Heart right ventricle (tissue), 16 donors: ENCODE measurements at regions not wholly inside any gene's neighbourhood (a gene's known extent, or its start where the extent isn't known, plus 50 kb on each side); places are given as distances from the start of the nearest gene placed in this dataset.
A peak's percentile ranks its signal among the peaks of the same experiment; 100 is the strongest.

Experiments used
- ATAC-seq, 8 donors: fragments of 200-7000 bp; cut with Tn5 transposase; one replicate each; pipeline ENCODE4 v1.9.1; 2020; ENCODE audit warnings: mild to moderate bottlenecking in 8 of 8, moderate library complexity in 8 of 8, moderate number of reproducible peaks in 1 of 8
- DNase-seq, 2 donors: peaks; one replicate each; pipeline ENCODE4 v3.0.0-alpha.2; 2020
- H3K27ac ChIP-seq, 10 donors: fragments of 200-600 bp; sonication (generic) in 2 of 10; one replicate each; pipeline versions ENCODE4 v1.5.0 to v1.8.0; 2020 to 2022; ENCODE audit warnings: mild to moderate bottlenecking in 3 of 10
- H3K27me3 ChIP-seq, 7 donors: fragments of 200-600 bp; one replicate each; pipeline ENCODE4 v1.8.0; 2021 to 2022; ENCODE audit warnings: mild to moderate bottlenecking in 2 of 7
- H3K36me3 ChIP-seq, 9 donors: fragments of 200-600 bp; sonication (generic) in 1 of 9; one replicate each; pipeline versions ENCODE4 v1.5.0 to v1.8.0; 2020 to 2022; ENCODE audit warnings: mild to moderate bottlenecking in 2 of 9
- H3K4me1 ChIP-seq, 9 donors: fragments of 200-600 bp; sonication (generic) in 1 of 9; one replicate each; pipeline versions ENCODE4 v1.5.0 to v1.8.0; 2020 to 2022; ENCODE audit warnings: mild to moderate bottlenecking in 4 of 9
- H3K4me3 ChIP-seq, 10 donors: fragments of 200-600 bp; sonication (generic) in 2 of 10; one replicate each; pipeline versions ENCODE4 v1.5.0 to v1.8.0; 2020 to 2022; ENCODE audit warnings: mild to moderate bottlenecking in 7 of 10, moderate library complexity in 2 of 10
- H3K9me3 ChIP-seq, 11 donors: fragments of 200-600 bp in 10 of 11; sonication (generic) in 2 of 11; one replicate each; pipeline versions ENCODE4 v1.5.0 to v1.8.0; 2013 to 2022; ENCODE audit warnings: mild to moderate bottlenecking in 2 of 11, control low read depth in 1 of 11, moderate library complexity in 1 of 11
- WGBS, 2 donors: extraction: QIAGEN DNeasy Blood & Tissue Kit; methylation state at CpG; one replicate each; pipeline ENCODE4 v1.1.7; 2013; ENCODE audit warnings: inconsistent platforms in 1 of 2; 5-methylcytosine and 5-hydroxymethylcytosine counted together
- intact Hi-C, 10 donors: fragments of 100-400 bp; cut with DNase I; formaldehyde crosslinking; loops; one replicate each; pipeline versions ENCODE4 v1.11.1 to v1.14.2; 2022
- TF ChIP-seq, protein P1 (sequence below), 9 donors: fragments of 200-600 bp; sonication (generic) in 2 of 9; IDR thresholded peaks; one replicate each; pipeline versions ENCODE4 v1.5.0 to v1.8.0; 2021 to 2022; ENCODE audit warnings: antibody characterized with exemption in 9 of 9, mild to moderate bottlenecking in 5 of 9, moderate library complexity in 1 of 9
- donor health status: Arrhythmogenic right ventricular cardiomyopathy.
- donor health status: ischemic (EF 13 %, LVEDD 7.1; RV severe dilation, severe dysfunction).
- donor health status: healthy with polysubstance abuse.
- donor health status: DM: no; HTN: yes; CAD: no.
- donor health status: DM: no; HTN: no; CAD: no.
- donor health status: ischemic (EF 25% LVEDD 6.9; RV normal size, moderate dysfunction).
- donor health status: ischemic (EF 25% LVEDD 5.7; RV mildly dilated, moderate dysfunction).
- donor health status: healthy.
- donor health status: DM: yes; HTN: yes; CAD: no.
- donor health status: Ischemic cardiomyopathy.
- donor health status: ischemic (EF 35%, LVEDD 5.7; RV mildly dilated, moderate dysfunction).
- donor health status: nonischemic (EF 11% LVEDD 7.7; RV severe dilation, severe dysfunction).
- donor health status: DM: yes; HTN: yes; CAD: no.
- donor health status: PGD.
- donor health status: ischemic (EF 29% LVEDD 5.4; RV normal size, mild dysfunction).
- donor health status: nonischemic (EF 23%, LVEDD 6.1; RV moderate dilation, normal function).

GRCh38 chr5:68673823-68674180, 420.0 kb upstream of the SLC30A5 start:
- ATAC-seq (no peak), DNase-seq (no peak)
- 81 to 83% methylated on average over 6 of the region's 6 CpGs for WGBS, 2 donors
- H3K4me3 ChIP-seq: no peak overlapping the region
- TF ChIP-seq, protein P1, sequence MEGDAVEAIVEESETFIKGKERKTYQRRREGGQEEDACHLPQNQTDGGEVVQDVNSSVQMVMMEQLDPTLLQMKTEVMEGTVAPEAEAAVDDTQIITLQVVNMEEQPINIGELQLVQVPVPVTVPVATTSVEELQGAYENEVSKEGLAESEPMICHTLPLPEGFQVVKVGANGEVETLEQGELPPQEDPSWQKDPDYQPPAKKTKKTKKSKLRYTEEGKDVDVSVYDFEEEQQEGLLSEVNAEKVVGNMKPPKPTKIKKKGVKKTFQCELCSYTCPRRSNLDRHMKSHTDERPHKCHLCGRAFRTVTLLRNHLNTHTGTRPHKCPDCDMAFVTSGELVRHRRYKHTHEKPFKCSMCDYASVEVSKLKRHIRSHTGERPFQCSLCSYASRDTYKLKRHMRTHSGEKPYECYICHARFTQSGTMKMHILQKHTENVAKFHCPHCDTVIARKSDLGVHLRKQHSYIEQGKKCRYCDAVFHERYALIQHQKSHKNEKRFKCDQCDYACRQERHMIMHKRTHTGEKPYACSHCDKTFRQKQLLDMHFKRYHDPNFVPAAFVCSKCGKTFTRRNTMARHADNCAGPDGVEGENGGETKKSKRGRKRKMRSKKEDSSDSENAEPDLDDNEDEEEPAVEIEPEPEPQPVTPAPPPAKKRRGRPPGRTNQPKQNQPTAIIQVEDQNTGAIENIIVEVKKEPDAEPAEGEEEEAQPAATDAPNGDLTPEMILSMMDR (IDR thresholded peaks at IDR 0.05): no peak
- no peaks in the 10 kb centered on the region for H3K27me3 ChIP-seq
- H3K9me3 ChIP-seq: no peaks in the 10 kb centered on the region
- H3K4me1 ChIP-seq: peaks cover 0 to 11% (median 0%) of the 10 kb centered on the region in 9 donors
- H3K36me3 ChIP-seq: no peaks in the 10 kb centered on the region
- H3K27ac ChIP-seq: no peak overlapping the region
- intact Hi-C loops: no loop called here

DNA sequence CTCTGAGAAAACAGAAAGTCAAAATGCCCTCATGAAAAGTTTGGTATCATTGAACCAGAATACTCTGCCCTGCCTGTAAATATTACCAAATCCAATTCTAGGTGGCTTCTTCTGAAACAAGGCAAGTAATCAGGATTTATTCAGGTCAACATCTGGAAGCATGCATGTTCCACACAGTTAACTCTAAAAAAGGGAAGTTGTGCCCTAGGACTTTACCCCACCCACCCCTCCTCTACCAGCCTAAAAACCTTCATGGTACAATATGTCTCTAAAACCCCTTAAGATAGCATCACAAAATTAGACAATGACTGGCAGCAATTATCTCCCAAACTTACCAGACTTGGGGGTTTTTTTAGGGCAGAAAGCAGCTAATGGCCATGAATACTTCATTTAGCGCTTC, 414.8 kb upstream of the SLC30A5 start:
- DNase-seq: no peak
- ATAC-seq: no peak
- WGBS, 2 donors: 96 to 100% methylated on average over 1 of the region's 1 CpG
- intact Hi-C loops: no loop called here
- no peak overlapping the region for H3K4me3 ChIP-seq
- H3K27ac ChIP-seq: no peak overlapping the region
- peaks cover 0 to 14% (median 4%) of the 10 kb centered on the region in 9 donors for H3K4me1 ChIP-seq
- no peaks in the 10 kb centered on the region for H3K9me3 ChIP-seq
- H3K27me3 ChIP-seq: no peaks in the 10 kb centered on the region
- H3K36me3 ChIP-seq: no peaks in the 10 kb centered on the region
- TF ChIP-seq, protein P1 (IDR thresholded peaks at IDR 0.05): no peak

- ATAC-seq (peak in 2 of 8 donors; percentile 42 to 58), DNase-seq (no peak)
- TF ChIP-seq, protein P1 (IDR thresholded peaks at IDR 0.05): no peak
- Histone ChIP-seq H3K36me3 (no peaks in the 10 kb centered on the region), H3K9me3 (no peaks in the 10 kb centered on the region), H3K4me3 (no peak overlapping the region), H3K27me3 (no peaks in the 10 kb centered on the region), H3K27ac (no peak overlapping the region), H3K4me1 (peaks cover 0 to 14% (median 4%) of the 10 kb centered on the region in 9 donors)
- intact Hi-C loops: no loop called here
Observed at GRCh38 chr5:68680366-68680765, 413.4 kb upstream of the SLC30A5 start.

- H3K27ac ChIP-seq: no peak overlapping the region
- DNase-seq: no peak
- TF ChIP-seq, protein P1 (IDR thresholded peaks at IDR 0.05): no peak
- H3K27me3 ChIP-seq: no peaks in the 10 kb centered on the region
- no peak for ATAC-seq
- H3K9me3 ChIP-seq: no peaks in the 10 kb centered on the region
- intact Hi-C loops: no loop called here
- no peak overlapping the region for H3K4me3 ChIP-seq
- no peaks in the 10 kb centered on the region for H3K36me3 ChIP-seq
- peaks cover 0 to 14% (median 4%) of the 10 kb centered on the region in 9 donors for H3K4me1 ChIP-seq
Observed at GRCh38 chr5:68681929-68682328, 411.9 kb upstream of the SLC30A5 start.
